ENCODE measurements at regions not wholly inside any gene's neighbourhood (a gene's known extent, or its start where the extent isn't known, plus 50 kb on each side); places are given as distances from the start of the nearest gene placed in this dataset.

GRCh38 chr4:45100956-45101818 lies 374.8 kb upstream of the GNPDA2 start:
- TF ChIP-seq CTCF (IDR thresholded peaks at IDR 0.05; ENCODE audit: extremely low read depth in 1 of 2, insufficient read depth in 1 of 2, low read depth in 1 of 2, low read length in 2 of 2), result no peak
- no peak for TF ChIP-seq POLR2AphosphoS5 (IDR thresholded peaks at IDR 0.05; ENCODE audit: insufficient read depth, low read depth, low read length)
- TF ChIP-seq POLR2A (IDR thresholded peaks at IDR 0.05; ENCODE audit: low read depth, low read length), result no peak
- no peak for TF ChIP-seq EZH2 (IDR thresholded peaks at IDR 0.05; ENCODE audit: borderline replicate concordance, low read depth, low read length, severe bottlenecking)
- TF ChIP-seq JUN (IDR thresholded peaks at IDR 0.05; ENCODE audit: borderline replicate concordance, insufficient read depth, insufficient read length, low read depth), result no peak

Data from endothelial cell of umbilical vein (primary cell).